IPS-15b (cell line): ENCODE measurements at regions not wholly inside any gene's neighbourhood (a gene's known extent, or its start where the extent isn't known, plus 50 kb on each side); places are given as distances from the start of the nearest gene placed in this dataset.

Experiments used
- H3K27me3 ChIP-seq: one replicate; pipeline ENCODE4 v1.6.1; 2013; ENCODE audit warnings: low read length; ENCODE audit not compliant: control insufficient read depth, insufficient read depth
- H3K36me3 ChIP-seq: one replicate; pipeline ENCODE4 v1.6.1; 2013; ENCODE audit warnings: low read length; ENCODE audit not compliant: control insufficient read depth, insufficient read depth
- H3K4me1 ChIP-seq: one replicate; pipeline ENCODE4 v1.6.1; 2013; ENCODE audit warnings: mild to moderate bottlenecking, low read length; ENCODE audit not compliant: control insufficient read depth, insufficient read depth
- H3K4me3 ChIP-seq: one replicate; pipeline ENCODE4 v1.5.1; 2013; ENCODE audit warnings: low read depth, low read length
- H3K9ac ChIP-seq: one replicate; pipeline ENCODE4 v1.6.1; 2013; ENCODE audit warnings: low read depth, mild to moderate bottlenecking, low read length
- H3K9me3 ChIP-seq: one replicate; pipeline ENCODE4 v1.6.1; 2013; ENCODE audit warnings: mild to moderate bottlenecking, low read length; ENCODE audit not compliant: control insufficient read depth, insufficient read depth

- H3K4me3 ChIP-seq = no peak overlapping the region
- no peaks in the 10 kb centered on the region for H3K27me3 ChIP-seq
- no peaks in the 10 kb centered on the region for H3K4me1 ChIP-seq
- H3K9me3 ChIP-seq = no peaks in the 10 kb centered on the region
- H3K36me3 ChIP-seq = no peaks in the 10 kb centered on the region
- H3K9ac ChIP-seq = no peak overlapping the region
Measured at GRCh38 chr5:56447656-56448055, 214.5 kb upstream of the ANKRD55 start.

- Histone ChIP-seq H3K9ac (no peak overlapping the region), H3K9me3 (no peaks in the 10 kb centered on the region), H3K36me3 (no peaks in the 10 kb centered on the region), H3K27me3 (no peaks in the 10 kb centered on the region), H3K4me1 (no peaks in the 10 kb centered on the region), H3K4me3 (no peak overlapping the region)
Measured at GRCh38 chr5:56447232-56447631, 214.1 kb upstream of the ANKRD55 start.

- H3K9me3 ChIP-seq = no peaks in the 10 kb centered on the region
- H3K9ac ChIP-seq = no peak overlapping the region
- no peaks in the 10 kb centered on the region for H3K4me1 ChIP-seq
- no peaks in the 10 kb centered on the region for H3K36me3 ChIP-seq
- no peak overlapping the region for H3K4me3 ChIP-seq
- no peaks in the 10 kb centered on the region for H3K27me3 ChIP-seq
Measured at GRCh38 chr5:56446728-56447127, 213.6 kb upstream of the ANKRD55 start.

- H3K27me3 ChIP-seq = no peaks in the 10 kb centered on the region
- no peaks in the 10 kb centered on the region for H3K36me3 ChIP-seq
- H3K9ac ChIP-seq = no peak overlapping the region
- no peak overlapping the region for H3K4me3 ChIP-seq
- no peaks in the 10 kb centered on the region for H3K4me1 ChIP-seq
- H3K9me3 ChIP-seq = no peaks in the 10 kb centered on the region
Measured at GRCh38 chr5:56443826-56444225, 210.7 kb upstream of the ANKRD55 start.

GRCh38 chr5:56440871-56441740, 208.0 kb upstream of the ANKRD55 start:
- Histone ChIP-seq H3K4me3 (no peak overlapping the region), H3K4me1 (no peaks in the 10 kb centered on the region), H3K36me3 (no peaks in the 10 kb centered on the region), H3K9me3 (no peaks in the 10 kb centered on the region), H3K9ac (no peak overlapping the region), H3K27me3 (no peaks in the 10 kb centered on the region)

GRCh38 chr5:56434986-56435385, 201.9 kb upstream of the ANKRD55 start:
- Histone ChIP-seq H3K4me1 (no peaks in the 10 kb centered on the region), H3K36me3 (no peaks in the 10 kb centered on the region), H3K9me3 (no peaks in the 10 kb centered on the region), H3K4me3 (no peak overlapping the region), H3K27me3 (no peaks in the 10 kb centered on the region), H3K9ac (no peak overlapping the region)

- Histone ChIP-seq H3K4me3 (no peak overlapping the region), H3K4me1 (no peaks in the 10 kb centered on the region)
Measured at GRCh38 chr5:56433039-56433617, 200.0 kb upstream of the ANKRD55 start.

GRCh38 chr5:56432321-56432720, 199.2 kb upstream of the ANKRD55 start:
- no peak overlapping the region for H3K4me3 ChIP-seq

More at GRCh38 chr5:56433039-56433617, 200.0 kb upstream of the ANKRD55 start:
- H3K36me3 ChIP-seq = no peaks in the 10 kb centered on the region
- H3K9ac ChIP-seq = no peak overlapping the region
- no peaks in the 10 kb centered on the region for H3K27me3 ChIP-seq
- no peaks in the 10 kb centered on the region for H3K9me3 ChIP-seq

GRCh38 chr5:56430422-56430821, 197.3 kb upstream of the ANKRD55 start:
- Histone ChIP-seq H3K9me3 (no peaks in the 10 kb centered on the region), H3K4me1 (no peaks in the 10 kb centered on the region), H3K36me3 (no peaks in the 10 kb centered on the region), H3K9ac (no peak overlapping the region), H3K27me3 (no peaks in the 10 kb centered on the region), H3K4me3 (no peak overlapping the region)

More at GRCh38 chr5:56432321-56432720, 199.2 kb upstream of the ANKRD55 start:
- Histone ChIP-seq H3K9ac (no peak overlapping the region), H3K27me3 (no peaks in the 10 kb centered on the region), H3K9me3 (no peaks in the 10 kb centered on the region), H3K4me1 (no peaks in the 10 kb centered on the region), H3K36me3 (no peaks in the 10 kb centered on the region)

GRCh38 chr5:56429110-56429561, 196.0 kb upstream of the ANKRD55 start:
- no peaks in the 10 kb centered on the region for H3K27me3 ChIP-seq
- H3K4me3 ChIP-seq = no peak overlapping the region
- no peaks in the 10 kb centered on the region for H3K9me3 ChIP-seq
- no peaks in the 10 kb centered on the region for H3K36me3 ChIP-seq
- no peak overlapping the region for H3K9ac ChIP-seq
- H3K4me1 ChIP-seq = no peaks in the 10 kb centered on the region

GRCh38 chr5:56426693-56427092, 193.6 kb upstream of the ANKRD55 start:
- H3K9me3 ChIP-seq = no peaks in the 10 kb centered on the region
- H3K27me3 ChIP-seq = no peaks in the 10 kb centered on the region
- H3K4me1 ChIP-seq = no peaks in the 10 kb centered on the region
- no peak overlapping the region for H3K4me3 ChIP-seq
- no peaks in the 10 kb centered on the region for H3K36me3 ChIP-seq
- no peak overlapping the region for H3K9ac ChIP-seq
